NCI-H1436 treated with DMSO at 0.1 percent for 48 hours (cell line): ENCODE measurements at regions not wholly inside any gene's neighbourhood (a gene's known extent, or its start where the extent isn't known, plus 50 kb on each side); places are given as distances from the start of the nearest gene placed in this dataset.

ENCODE experiments used
- DNase-seq: peaks from one replicate; lab custom pipeline; 2025; lab: John Stamatoyannopoulos, UW

DNA sequence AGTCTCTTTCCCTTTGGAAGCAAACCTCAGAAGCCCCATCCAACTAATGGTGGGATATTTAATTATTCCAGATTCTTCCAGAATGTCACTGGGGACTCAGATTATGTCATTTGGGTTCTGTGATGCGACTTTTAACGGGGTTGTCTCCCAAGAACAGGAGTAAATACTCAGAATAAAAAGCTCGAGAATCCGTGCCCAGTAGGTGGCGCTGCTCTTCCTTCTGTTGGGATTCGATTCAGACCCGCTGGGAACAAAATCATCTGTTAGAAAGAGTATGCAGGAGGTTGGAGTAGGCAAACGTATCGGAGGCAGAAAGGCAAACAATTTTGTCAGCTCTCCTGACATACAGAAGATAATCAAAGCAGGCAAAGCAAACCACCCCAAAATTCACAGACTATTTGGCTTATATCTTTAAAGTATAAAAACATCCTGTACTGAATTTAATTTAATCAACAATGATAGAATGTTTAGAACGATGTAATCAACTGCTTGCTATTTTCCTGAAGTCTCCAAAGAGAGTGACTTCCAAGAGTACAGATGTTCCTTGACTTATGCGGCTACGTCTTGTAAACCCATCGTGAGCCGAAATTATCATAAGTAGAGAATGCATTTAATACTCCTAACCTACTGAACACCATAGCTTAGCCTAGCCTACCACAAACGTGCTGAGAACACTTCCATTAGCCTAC is 169.8 kb upstream of the RAI14 start:
- DNase-seq: peak; percentile 58

DNA sequence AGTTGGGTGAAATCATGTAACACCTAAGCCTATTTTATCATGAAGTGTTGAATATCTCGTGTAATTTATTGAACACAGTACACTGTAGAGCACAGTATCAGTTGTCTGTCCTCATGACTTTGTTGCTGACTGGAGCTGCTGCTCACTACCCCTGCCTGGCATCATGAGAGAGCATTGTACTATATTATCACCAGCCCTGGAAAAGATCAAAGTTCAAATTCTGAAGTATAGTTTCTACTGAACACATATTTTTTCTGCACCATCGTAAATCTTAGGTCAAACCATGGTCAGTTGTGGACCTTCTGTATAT is 169.3 kb upstream of the RAI14 start:
- no peak for DNase-seq

GRCh38 chr5:34487159-34487879 is 168.8 kb upstream of the RAI14 start:
- no peak for DNase-seq

DNA sequence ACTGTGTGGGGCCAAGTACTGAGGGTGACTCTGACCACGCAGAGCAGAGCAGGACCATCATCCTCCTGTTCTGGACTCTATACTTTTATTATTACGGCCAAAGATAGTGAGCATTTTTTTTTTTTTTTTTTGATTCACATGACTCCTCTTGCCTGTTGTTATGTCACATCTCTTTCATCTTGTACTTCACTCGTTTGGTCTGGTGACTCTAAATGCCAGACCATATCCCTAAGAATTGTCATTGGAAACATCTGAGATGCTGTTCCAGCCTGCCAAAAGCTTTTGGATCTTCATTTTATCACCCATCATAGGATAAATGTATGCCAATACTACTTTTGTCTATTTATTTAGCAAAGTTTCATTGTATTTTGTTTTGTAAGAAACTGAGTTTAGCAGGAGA is 168.2 kb upstream of the RAI14 start:
- no peak for DNase-seq

DNA sequence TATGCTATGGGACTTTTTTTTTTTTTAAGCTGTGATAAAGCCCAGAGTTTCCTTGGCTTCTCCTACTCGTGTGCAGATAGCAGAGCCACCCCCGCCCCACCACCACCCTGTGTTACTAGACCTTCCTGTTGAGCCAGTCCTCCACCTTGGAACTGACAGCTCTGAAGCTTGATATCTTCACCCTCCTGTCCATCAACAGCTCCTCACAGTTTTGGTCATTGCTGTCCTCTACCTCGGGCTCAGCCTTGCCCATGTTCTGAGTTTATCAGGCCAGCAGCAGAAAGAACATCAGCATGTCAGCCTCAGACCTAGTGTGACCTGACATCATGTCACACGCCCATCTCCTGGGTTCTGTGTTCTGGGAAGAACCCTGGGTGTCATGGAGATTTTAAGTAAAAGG is 167.1 kb upstream of the RAI14 start:
- DNase-seq: no peak

GRCh38 chr5:34490506-34491250 is 165.4 kb upstream of the RAI14 start:
- DNase-seq: peak; percentile 88

GRCh38 chr5:34491251-34491620 is 164.9 kb upstream of the RAI14 start:
- DNase-seq: no peak

DNA sequence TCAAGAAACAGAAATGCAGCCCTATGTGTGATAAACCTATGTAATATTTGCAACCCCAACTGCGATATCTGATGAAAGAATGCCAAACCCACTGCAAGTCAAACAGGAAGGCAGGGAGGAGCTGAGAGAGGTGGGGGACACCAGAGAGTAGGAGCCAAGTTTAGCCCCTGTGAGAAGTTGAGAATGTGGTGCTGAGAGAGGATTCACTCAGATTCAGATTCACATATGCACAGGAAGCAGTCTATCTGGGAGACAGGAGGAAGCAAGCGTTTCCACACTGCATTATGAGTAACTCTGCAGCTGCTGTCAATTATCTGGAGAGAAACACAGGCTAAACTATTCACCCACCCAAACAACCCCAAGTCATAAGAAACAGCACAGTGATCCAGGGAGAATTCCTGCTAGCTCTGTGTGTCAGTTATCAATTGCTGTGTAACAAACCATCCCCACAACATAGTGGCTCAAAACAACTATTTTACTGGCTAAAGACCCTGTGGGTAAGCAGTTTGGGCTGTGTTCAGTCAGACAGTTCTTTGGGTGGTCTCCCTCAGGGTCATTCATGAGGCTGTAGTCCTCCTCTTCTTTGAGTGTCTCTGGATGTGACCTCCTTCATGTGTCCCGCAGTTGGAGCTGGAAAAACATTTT is 161.9 kb upstream of the RAI14 start:
- no peak for DNase-seq

DNA sequence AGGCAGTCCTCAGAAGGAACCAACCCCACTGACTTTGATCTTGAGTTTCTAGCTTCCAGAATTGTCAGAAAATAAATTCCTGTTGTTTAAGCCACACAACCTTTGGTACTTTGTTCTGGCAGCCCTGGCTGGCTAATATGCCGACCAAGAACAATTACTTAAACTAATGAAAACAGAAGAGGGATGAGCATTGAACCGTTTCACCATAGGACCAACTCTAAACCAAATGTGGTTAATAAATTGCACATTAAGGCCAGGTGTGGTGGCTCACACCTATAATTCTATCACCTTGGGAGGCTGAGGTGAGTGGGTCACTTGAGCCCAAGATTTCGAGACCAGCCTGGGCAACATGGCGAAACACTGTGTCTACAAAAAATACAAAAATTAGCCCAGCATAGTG is 160.9 kb upstream of the RAI14 start:
- DNase-seq: no peak

GRCh38 chr5:34496260-34496691 is 159.9 kb upstream of the RAI14 start:
- DNase-seq: no peak

DNA sequence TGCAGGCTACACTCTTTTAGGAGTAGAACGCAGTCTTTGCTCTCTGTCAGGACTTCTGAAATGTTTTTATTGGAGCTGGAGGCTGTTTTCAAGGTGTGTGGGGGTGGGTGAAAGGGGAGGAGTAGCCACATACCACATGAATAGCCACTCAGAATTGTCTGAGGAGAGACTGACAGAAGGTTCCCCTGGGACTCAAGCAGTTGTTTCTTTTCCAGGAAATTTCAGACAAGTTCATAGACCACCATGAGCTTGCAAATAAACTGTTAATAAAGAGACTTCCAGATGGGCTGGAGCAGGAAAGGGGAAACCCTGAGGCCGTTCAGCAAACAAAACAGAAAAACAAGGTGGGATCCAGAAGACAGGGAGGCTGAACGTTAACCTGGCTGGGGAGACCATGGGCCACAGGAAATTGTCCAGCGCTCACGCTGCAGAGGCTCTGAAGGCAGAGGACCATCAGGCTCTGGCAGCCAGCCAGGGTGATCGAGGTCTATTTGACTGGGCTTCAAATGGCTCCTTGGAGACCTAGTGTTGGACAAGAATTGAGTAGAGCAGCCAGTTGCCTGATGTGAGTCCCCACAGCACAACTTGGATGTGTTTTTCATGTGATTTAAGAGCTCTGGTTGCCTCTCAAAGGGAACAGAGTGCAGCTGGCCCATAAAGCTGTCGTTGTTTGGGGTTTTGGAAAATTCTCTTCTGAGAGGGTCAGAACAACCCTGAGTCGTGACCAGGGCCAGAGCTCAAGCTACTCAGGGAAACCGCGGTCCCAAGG is 159.2 kb upstream of the RAI14 start:
- no peak for DNase-seq

- DNase-seq: no peak
These were observed 158.7 kb upstream of the RAI14 start for GRCh38 chr5:34497470-34497808.

DNA sequence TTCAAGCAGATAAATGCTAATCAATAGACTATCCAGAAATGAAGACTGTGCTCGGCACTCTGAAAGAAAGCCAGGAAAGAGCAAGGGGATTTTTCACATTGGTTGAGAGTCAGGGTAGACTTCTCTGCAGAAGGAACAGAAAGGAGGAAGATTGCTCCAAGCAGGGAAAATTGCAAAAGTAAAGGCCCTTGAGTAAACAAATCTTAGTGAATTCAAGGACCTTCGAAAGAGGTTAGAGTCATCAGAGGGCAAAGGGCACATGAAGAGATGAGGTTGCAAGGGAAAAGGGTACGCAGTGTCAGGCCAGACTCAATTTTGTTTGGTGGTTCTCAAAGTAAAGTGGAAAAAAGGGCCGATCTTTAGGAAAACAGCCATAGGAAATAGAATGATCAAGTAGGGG is 157.6 kb upstream of the RAI14 start:
- DNase-seq: no peak

- DNase-seq: no peak
These were observed 157.0 kb upstream of the RAI14 start for GRCh38 chr5:34499001-34499734.

DNA sequence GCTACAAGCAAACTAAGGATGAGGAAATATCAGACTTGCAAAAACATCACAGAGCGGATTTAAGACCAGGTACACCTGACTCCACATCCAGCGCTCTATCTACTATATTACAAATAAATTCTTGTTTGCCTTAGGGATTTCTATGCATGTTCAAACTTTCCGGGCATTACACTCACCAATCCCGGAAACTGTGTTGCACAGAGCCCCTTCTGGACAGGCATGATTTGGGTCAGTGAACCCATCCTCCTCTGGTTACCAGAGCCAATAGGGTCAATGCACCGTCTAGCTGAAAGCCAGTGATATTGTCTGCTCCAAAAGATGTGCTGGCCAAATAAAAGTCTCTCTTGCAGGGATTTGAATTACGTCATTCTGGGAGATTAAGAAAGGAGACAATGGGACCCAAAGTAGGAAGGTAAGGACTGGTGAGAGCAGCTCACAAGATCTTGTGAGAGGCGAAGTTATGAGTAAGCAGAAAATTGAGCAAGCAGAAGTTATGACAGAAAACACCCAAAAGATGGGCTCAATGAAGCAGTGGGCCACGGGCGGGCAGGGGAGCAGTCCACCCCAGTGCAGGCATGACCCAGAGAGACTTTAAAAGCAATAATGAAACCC is 155.8 kb upstream of the RAI14 start:
- no peak for DNase-seq

- no peak for DNase-seq
These were observed 155.1 kb upstream of the RAI14 start for GRCh38 chr5:34501016-34501415.

DNA sequence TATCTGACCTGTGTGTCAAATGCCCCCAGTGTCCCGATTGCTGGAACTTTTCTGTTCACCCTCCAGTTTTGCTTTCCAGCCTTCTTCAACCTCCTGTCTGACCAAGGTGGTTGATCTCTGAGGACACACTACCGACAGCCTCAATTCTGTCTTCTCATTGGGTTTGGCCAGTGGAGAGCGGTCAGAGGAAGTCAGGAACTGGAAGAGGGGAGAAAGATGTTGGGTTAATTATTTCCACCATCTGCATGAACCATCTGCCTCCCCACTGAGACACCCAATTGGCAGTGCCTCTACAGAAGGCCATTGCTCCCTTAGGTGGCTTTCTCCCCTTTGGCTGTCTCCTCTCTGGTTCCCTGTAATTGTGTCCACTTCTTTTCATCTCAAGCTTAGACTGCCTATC is 154.3 kb upstream of the RAI14 start:
- no peak for DNase-seq

DNA sequence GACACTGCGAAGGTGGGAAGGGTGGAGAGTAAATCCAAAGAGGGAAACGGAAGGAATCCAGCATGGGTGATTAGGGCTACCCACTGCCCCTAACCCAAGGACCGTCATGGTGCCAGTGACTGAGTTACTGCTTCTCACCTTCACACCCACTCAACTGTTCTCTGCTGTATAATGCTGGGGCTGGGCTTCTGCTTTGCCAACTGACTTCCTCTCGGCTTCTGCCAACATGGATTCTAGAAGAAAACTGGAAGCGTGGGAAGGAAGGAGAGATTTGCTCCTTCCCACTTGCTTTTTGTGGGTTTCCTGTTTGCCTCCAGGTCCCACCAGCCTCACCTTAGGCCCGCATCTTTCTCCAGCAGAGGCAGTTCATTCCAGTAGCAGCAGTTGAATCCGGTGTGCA is 153.5 kb upstream of the RAI14 start:
- no peak for DNase-seq

GRCh38 chr5:34503379-34504253 is 152.5 kb upstream of the RAI14 start:
- no peak for DNase-seq

DNA sequence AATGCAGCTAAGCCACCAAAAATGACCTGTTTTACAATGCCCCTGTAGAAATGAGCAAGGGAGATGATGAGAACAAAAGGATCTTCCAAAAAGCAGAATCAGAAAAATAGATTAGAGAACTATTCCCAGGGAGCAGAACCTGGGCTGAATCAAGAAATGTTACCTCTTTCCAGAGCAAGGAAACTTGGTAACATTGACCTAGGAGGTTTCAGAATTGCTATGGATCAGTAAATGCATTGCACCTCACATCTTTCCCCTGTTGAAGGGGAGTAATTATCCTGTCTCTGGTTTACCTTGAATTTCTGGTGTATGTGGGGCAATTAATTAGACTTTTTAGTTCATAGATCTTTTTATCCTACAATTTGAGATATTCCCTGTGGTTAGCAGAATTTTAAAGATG is 151.2 kb upstream of the RAI14 start:
- DNase-seq: no peak
